CD14-positive monocyte (primary cell): ENCODE measurements at regions not wholly inside any gene's neighbourhood (a gene's known extent, or its start where the extent isn't known, plus 50 kb on each side); places are given as distances from the start of the nearest gene placed in this dataset.

ENCODE experiments used
- DNase-seq, 3 donors: peaks; one replicate each; pipeline ENCODE4 v3.0.0-alpha.2; 2011 to 2022
- H2AFZ ChIP-seq: 2 replicates; pipeline ENCODE4 v1.6.0; 2012; ENCODE audit warnings: mild to moderate bottlenecking, low read depth, low read length, inconsistent platforms; ENCODE audit not compliant: insufficient read depth, poor library complexity, severe bottlenecking
- H3K27ac ChIP-seq, 2 donors: 1 replicate in 1 of 2; 2 replicates in 1 of 2; pipeline ENCODE4 v1.5.1; 2012 to 2013; ENCODE audit warnings: low read length in 2 of 2, control low read depth in 1 of 2, inconsistent platforms in 1 of 2, low read depth in 1 of 2, mild to moderate bottlenecking in 1 of 2
- H3K27me3 ChIP-seq, 2 donors: one replicate each; pipeline versions ENCODE4 v1.6.0 to v1.6.1; 2011 to 2013; ENCODE audit warnings: low read length in 2 of 2; ENCODE audit not compliant: control insufficient read depth in 2 of 2, insufficient read depth in 2 of 2
- H3K36me3 ChIP-seq, 2 donors: replicated peaks in 1 of 2; 1 replicate in 1 of 2; 2 replicates in 1 of 2; pipeline versions ENCODE4 v1.5.1 to v1.6.1; 2012 to 2013; ENCODE audit warnings: low read length in 2 of 2, control low read depth in 1 of 2, inconsistent platforms in 1 of 2, mild to moderate bottlenecking in 1 of 2; ENCODE audit not compliant: insufficient read depth in 2 of 2, control insufficient read depth in 1 of 2
- H3K4me1 ChIP-seq, 2 donors: 1 replicate in 1 of 2; 2 replicates in 1 of 2; pipeline versions ENCODE4 v1.5.1 to v1.6.1; 2012 to 2013; ENCODE audit warnings: low read length in 2 of 2, control low read depth in 1 of 2, inconsistent platforms in 1 of 2, mild to moderate bottlenecking in 1 of 2, moderate library complexity in 1 of 2; ENCODE audit not compliant: insufficient read depth in 2 of 2, control insufficient read depth in 1 of 2
- H3K4me2 ChIP-seq: replicated peaks from 2 replicates; pipeline ENCODE3; 2012; ENCODE audit warnings: low read length, moderate library complexity, mild to moderate bottlenecking; ENCODE audit not compliant: poor library complexity, severe bottlenecking; ENCODE audit errors: extremely low read depth
- H3K4me3 ChIP-seq, 3 experiments: fragments of 200-600 bp in 1 of 3; sonication (generic) in 1 of 3; replicated peaks in 1 of 3; 1 replicate in 2 of 3; 2 replicates in 1 of 3; pipeline ENCODE4 v1.5.1; 2011 to 2013; ENCODE audit warnings: low read length in 3 of 3, mild to moderate bottlenecking in 3 of 3, control low read depth in 2 of 3, low read depth in 2 of 3, inconsistent platforms in 1 of 3, moderate library complexity in 1 of 3
- H3K79me2 ChIP-seq: 2 replicates; pipeline ENCODE4 v1.6.0; 2012; ENCODE audit warnings: mild to moderate bottlenecking, control low read depth, inconsistent platforms, low read length, moderate library complexity; ENCODE audit not compliant: insufficient read depth
- H3K9ac ChIP-seq: 2 replicates; pipeline ENCODE4 v1.6.0; 2017; ENCODE audit warnings: low read length, mild to moderate bottlenecking; ENCODE audit not compliant: insufficient read depth, poor library complexity, severe bottlenecking
- H3K9me3 ChIP-seq, 2 donors: replicated peaks in 1 of 2; 1 replicate in 1 of 2; 2 replicates in 1 of 2; pipeline versions ENCODE4 v1.5.1 to v1.6.1; 2012 to 2013; ENCODE audit warnings: low read length in 2 of 2, control low read depth in 1 of 2; ENCODE audit not compliant: control insufficient read depth in 1 of 2, insufficient read depth in 1 of 2
- H4K20me1 ChIP-seq: 2 replicates; pipeline ENCODE4 v1.6.0; 2012; ENCODE audit warnings: mild to moderate bottlenecking, low read length, control low read depth, moderate library complexity; ENCODE audit not compliant: insufficient read depth
- H3K27ac Mint-ChIP-seq, 7 donors: one replicate each; pipeline ENCODE4 v1.8.0; 2020; ENCODE audit warnings: mild to moderate bottlenecking in 7 of 7, mixed read lengths in 7 of 7, moderate library complexity in 6 of 7, inconsistent platforms in 2 of 7
- H3K27me3 Mint-ChIP-seq, 3 donors: one replicate each; pipeline ENCODE4 v1.8.0; 2021 to 2022; ENCODE audit warnings: low read depth in 3 of 3, mild to moderate bottlenecking in 3 of 3, mixed read lengths in 3 of 3, moderate library complexity in 3 of 3, inconsistent platforms in 1 of 3
- H3K36me3 Mint-ChIP-seq, 2 donors: one replicate each; pipeline ENCODE4 v1.8.0; 2020; ENCODE audit warnings: mixed read lengths in 2 of 2, inconsistent platforms in 1 of 2, mild to moderate bottlenecking in 1 of 2
- H3K4me1 Mint-ChIP-seq: one replicate; pipeline ENCODE4 v1.8.0; 2020; ENCODE audit warnings: mild to moderate bottlenecking, mixed read lengths
- H3K4me3 Mint-ChIP-seq, 2 donors: one replicate each; pipeline ENCODE4 v1.8.0; 2020; ENCODE audit warnings: mild to moderate bottlenecking in 2 of 2, mixed read lengths in 2 of 2, moderate library complexity in 1 of 2
- H3K9me3 Mint-ChIP-seq, 7 donors: one replicate each; pipeline ENCODE4 v1.8.0; 2020 to 2022; ENCODE audit warnings: mixed read lengths in 7 of 7, mild to moderate bottlenecking in 6 of 7, moderate library complexity in 6 of 7, inconsistent platforms in 2 of 7
- WGBS: methylation state at CpG from one replicate; pipeline ENCODE4 v1.1.5; 2013; ENCODE audit warnings: missing lambda C conversion rate; ENCODE audit not compliant: insufficient coverage; 5-methylcytosine and 5-hydroxymethylcytosine counted together
- intact Hi-C, 2 donors: fragments of 100-400 bp; cut with micrococcal nuclease; formaldehyde crosslinking; loops; one replicate each; pipeline versions ENCODE4 v1.15.0 to v1.15.1; 2023
- TF ChIP-seq, protein P1 (sequence below): fragments of 200-600 bp; IDR thresholded peaks from one replicate; pipeline ENCODE4 v1.8.0; 2022; ENCODE audit warnings: antibody characterized with exemption, mild to moderate bottlenecking

DNA sequence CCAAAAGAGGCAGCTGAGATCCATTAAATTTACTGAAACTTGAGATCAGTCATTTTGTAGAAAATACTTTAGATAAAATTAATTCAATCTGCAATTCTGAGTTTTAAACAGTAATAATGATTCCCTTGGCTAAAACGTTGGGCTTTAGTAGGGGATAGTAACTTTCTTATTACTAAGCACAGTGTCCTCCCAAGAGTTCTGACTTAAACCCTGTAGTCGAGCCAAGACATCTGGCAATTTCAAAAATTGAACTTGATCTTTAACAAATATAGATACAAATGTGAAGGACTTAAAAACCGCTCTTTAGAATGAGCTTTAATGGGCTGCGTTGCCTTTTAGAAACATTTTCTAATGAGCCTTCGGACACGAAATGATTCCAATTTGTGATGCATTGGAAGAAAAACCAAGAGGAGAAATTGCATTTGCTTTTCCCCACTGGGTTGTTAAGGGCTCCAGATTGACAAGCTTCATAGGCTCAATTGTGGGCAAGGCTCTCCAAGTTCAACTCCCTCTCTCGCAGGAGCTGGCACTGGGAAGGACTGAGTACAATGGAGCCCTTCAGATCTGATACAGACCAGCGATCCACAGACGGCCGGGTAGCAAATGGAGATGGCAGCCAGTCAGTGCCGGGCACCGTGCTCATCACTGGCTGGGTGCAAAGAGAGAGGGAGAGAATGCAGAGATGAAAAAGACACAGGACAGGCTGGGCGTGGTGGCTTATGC lies 921.3 kb upstream of the AUTS2 start:
- no peak overlapping the region for H3K27ac Mint-ChIP-seq
- WGBS, result 94% methylated on average over 9 of the region's 13 CpGs
- peaks cover 11 to 66% (median 43%) of the 10 kb centered on the region in 7 donors for H3K9me3 Mint-ChIP-seq
- H3K4me2 ChIP-seq, result no peak overlapping the region
- H3K27me3 ChIP-seq, result no peaks in the 10 kb centered on the region
- H3K36me3 ChIP-seq, result no peaks in the 10 kb centered on the region
- no peak overlapping the region for H3K27ac ChIP-seq
- H3K9me3 ChIP-seq, result peaks cover 35 to 50% of the 10 kb centered on the region in 2 donors
- no peaks in the 10 kb centered on the region for H3K4me1 ChIP-seq
- TF ChIP-seq, protein P1, sequence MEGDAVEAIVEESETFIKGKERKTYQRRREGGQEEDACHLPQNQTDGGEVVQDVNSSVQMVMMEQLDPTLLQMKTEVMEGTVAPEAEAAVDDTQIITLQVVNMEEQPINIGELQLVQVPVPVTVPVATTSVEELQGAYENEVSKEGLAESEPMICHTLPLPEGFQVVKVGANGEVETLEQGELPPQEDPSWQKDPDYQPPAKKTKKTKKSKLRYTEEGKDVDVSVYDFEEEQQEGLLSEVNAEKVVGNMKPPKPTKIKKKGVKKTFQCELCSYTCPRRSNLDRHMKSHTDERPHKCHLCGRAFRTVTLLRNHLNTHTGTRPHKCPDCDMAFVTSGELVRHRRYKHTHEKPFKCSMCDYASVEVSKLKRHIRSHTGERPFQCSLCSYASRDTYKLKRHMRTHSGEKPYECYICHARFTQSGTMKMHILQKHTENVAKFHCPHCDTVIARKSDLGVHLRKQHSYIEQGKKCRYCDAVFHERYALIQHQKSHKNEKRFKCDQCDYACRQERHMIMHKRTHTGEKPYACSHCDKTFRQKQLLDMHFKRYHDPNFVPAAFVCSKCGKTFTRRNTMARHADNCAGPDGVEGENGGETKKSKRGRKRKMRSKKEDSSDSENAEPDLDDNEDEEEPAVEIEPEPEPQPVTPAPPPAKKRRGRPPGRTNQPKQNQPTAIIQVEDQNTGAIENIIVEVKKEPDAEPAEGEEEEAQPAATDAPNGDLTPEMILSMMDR, result no peak
- no peak overlapping the region for H3K4me3 ChIP-seq
- no peaks in the 10 kb centered on the region for H3K36me3 Mint-ChIP-seq
- DNase-seq, result no peak
- H2AFZ ChIP-seq, result no peak overlapping the region
- no peaks in the 10 kb centered on the region for H4K20me1 ChIP-seq
- peaks cover 0 to 3% (median 0%) of the 10 kb centered on the region in 3 donors for H3K27me3 Mint-ChIP-seq
- no peaks in the 10 kb centered on the region for H3K4me1 Mint-ChIP-seq
- intact Hi-C loops, result no loop called here
- H3K4me3 Mint-ChIP-seq, result no peak overlapping the region
- H3K9ac ChIP-seq, result no peak overlapping the region
- H3K79me2 ChIP-seq, result no peaks in the 10 kb centered on the region

DNA sequence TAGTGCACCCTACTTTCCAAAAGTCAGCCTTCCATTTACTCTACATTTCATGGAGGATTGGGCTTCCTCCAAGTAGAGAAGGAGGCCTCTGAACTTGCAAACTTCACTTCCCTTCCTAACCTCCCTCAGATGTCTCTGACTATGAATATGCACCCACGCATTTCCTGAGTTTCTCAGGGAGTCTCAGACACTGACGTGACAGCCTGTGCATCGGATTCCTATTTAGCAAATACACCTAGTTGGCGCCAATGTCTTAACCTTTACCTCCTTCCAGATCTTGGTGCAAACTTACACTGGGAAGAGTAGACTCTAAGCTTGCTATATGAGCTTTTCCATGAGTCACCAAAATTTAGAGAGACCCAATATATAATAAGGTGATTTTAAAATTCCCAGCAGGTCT lies 920.1 kb upstream of the AUTS2 start:
- no peaks in the 10 kb centered on the region for H3K4me1 Mint-ChIP-seq
- H3K4me3 Mint-ChIP-seq, result no peak overlapping the region
- no peak for DNase-seq
- Histone ChIP-seq H3K4me2 (no peak overlapping the region), H3K79me2 (no peaks in the 10 kb centered on the region), H3K9ac (no peak overlapping the region), H4K20me1 (no peaks in the 10 kb centered on the region), H3K27ac (no peak overlapping the region), H3K4me3 (no peak overlapping the region), H2AFZ (no peak overlapping the region), H3K36me3 (no peaks in the 10 kb centered on the region), H3K27me3 (no peaks in the 10 kb centered on the region), H3K9me3 (peaks cover 38 to 62% of the 10 kb centered on the region in 2 donors), H3K4me1 (no peaks in the 10 kb centered on the region)
- no peak overlapping the region for H3K27ac Mint-ChIP-seq
- H3K27me3 Mint-ChIP-seq, result peaks cover 0 to 3% (median 0%) of the 10 kb centered on the region in 3 donors
- intact Hi-C loops, result no loop called here
- WGBS, result 80% methylated on average over 1 of the region's 4 CpGs
- H3K36me3 Mint-ChIP-seq, result no peaks in the 10 kb centered on the region
- H3K9me3 Mint-ChIP-seq, result peaks cover 11 to 68% (median 46%) of the 10 kb centered on the region in 7 donors
- TF ChIP-seq, protein P1, result no peak
